HT1080 (cell line): ENCODE measurements at regions not wholly inside any gene's neighbourhood (a gene's known extent, or its start where the extent isn't known, plus 50 kb on each side); places are given as distances from the start of the nearest gene placed in this dataset. TPM values are rescaled to one million over a fixed set of nuclear protein-coding genes. Genes with fewer than 3 reads are reported as not detected.

Experiments
- DNase-seq: peaks from one replicate; pipeline ENCODE4 v3.0.0-alpha.2; 2015; ENCODE audit warnings: low read depth
- small RNA-seq: library from RNA; depleted of rRNA; stranded (forward); fragments of <200 nt; gene quantifications from one replicate; pipeline ENCODE3, GENCODE V24; 2014

GRCh38 chrX:133159205-133159604 is 58.9 kb downstream of the TFDP3 start:
- DNase-seq: no peak

- DNase-seq: peak; percentile 24
Observed at GRCh38 chrX:133151336-133151735, 54.4 kb upstream of the USP26 start.

- DNase-seq: no peak
Observed at GRCh38 chrX:133150730-133151129, 53.8 kb upstream of the USP26 start.

Small RNAs in the stretch of these regions (small RNA-seq; reads per million reads assigned to genes)
- gene RF00393: not detected
